Activated effector memory CD4-positive, alpha-beta T cell treated with anti-CD3 and anti-CD28 coated beads, Interleukin-2, amount 50 U/mL, for 16 hours (primary cell): ENCODE measurements at regions not wholly inside any gene's neighbourhood (a gene's known extent, or its start where the extent isn't known, plus 50 kb on each side); places are given as distances from the start of the nearest gene placed in this dataset.

ENCODE experiments used
- DNase-seq: peaks from one replicate; pipeline ENCODE4 v3.0.0-alpha.2; 2020

GRCh38 chr1:244920911-244921761 is 56.8 kb upstream of the HNRNPU start:
- no peak for DNase-seq

- no peak for DNase-seq
Measured at GRCh38 chr1:244919320-244920282, 55.3 kb upstream of the HNRNPU start.

- DNase-seq: peak; percentile 86
Measured at GRCh38 chr1:244918421-244919319, 54.3 kb upstream of the HNRNPU start.

DNA sequence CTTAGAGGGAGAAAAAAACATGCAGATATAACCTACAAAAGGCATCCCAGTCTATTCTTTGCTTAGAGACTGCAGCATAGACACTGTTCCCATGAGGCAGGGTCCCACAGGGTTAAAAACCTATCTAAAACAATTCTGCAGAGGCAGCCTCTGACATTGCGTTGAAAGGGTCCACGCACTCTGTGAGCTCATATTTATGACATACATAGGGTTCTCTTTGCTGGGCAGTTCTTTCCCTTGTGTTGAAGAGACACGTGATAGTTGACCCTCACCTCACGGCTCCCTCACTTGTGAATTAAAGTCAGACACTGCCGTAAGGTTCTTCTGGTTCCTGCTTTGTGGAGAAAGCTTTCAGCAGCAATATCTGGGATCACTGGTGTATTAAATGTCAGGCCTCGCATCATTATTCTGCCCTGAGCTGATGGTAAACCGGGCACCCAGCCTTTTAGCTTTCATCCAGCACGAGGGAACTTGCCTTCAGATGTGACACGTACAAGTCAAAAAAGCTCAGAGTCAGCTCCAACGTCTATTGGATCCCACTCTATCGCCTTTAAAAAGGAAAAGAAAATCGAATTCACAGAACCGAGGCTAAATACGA is 52.8 kb upstream of the HNRNPU start:
- DNase-seq: no peak

DNA sequence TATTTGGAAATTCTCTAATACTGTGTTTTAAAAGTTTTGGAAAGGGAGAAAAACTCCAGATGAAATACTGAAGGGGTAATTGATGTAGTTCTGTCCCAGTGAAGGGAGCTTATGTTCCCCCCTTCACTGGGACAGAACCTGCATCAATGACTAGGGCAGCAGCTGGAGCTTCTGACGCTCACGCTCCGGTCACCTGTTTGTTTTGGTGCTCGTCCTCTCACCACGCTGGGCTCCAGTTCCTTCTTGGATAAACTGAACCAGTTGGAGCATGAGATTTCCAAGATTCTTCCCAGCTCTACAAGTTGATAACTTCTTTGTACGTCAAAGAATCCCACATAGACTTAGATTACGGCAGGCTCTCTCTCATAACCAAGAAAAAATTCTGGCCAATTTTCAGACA is 51.4 kb upstream of the HNRNPU start:
- DNase-seq: no peak

GRCh38 chr1:244914761-244915160 is 50.4 kb upstream of the HNRNPU start:
- DNase-seq: no peak
